ENCODE measurements at regions not wholly inside any gene's neighbourhood (a gene's known extent, or its start where the extent isn't known, plus 50 kb on each side); places are given as distances from the start of the nearest gene placed in this dataset.

GRCh38 chr17:53148058-53148457 is 674.7 kb upstream of the KIF2B start:
- H3K9me3 Mint-ChIP-seq = peaks cover 0 to 17% of the 10 kb centered on the region in 2 donors
- ATAC-seq (no peak), DNase-seq (no peak)
- no peak overlapping the region for H3K4me3 Mint-ChIP-seq
- H3K27me3 Mint-ChIP-seq = no peaks in the 10 kb centered on the region
- H3K27ac Mint-ChIP-seq = no peak overlapping the region
- H3K4me1 Mint-ChIP-seq = no peaks in the 10 kb centered on the region

GRCh38 chr17:53142890-53143289 is 679.8 kb upstream of the KIF2B start:
- ATAC-seq (no peak), DNase-seq (no peak)
- H3K9me3 Mint-ChIP-seq = peaks cover 8 to 10% of the 10 kb centered on the region in 2 donors
- H3K27me3 Mint-ChIP-seq = peaks cover 4% of the 10 kb centered on the region
- H3K4me1 Mint-ChIP-seq = no peaks in the 10 kb centered on the region
- H3K4me3 Mint-ChIP-seq = no peak overlapping the region
- H3K27ac Mint-ChIP-seq = no peak overlapping the region

DNA sequence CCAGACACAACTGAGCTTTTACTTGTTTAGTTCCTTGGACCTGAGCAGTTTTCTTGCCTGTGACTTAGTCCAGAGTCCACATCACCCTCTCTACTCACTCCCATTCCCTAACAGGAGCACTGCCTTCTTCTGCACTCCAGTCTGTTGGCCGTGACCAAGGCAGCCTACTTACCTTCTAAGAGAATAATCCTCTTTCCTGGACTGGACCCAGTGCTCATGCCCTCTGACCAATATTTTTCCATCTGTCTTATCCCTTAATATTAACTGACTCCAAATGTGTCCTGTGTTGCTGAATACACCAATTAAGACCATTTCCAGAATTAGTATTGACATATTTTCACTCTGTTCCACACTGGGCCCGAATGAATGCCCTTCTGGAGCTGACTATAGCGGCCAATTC is 681.0 kb upstream of the KIF2B start:
- Mint-ChIP-seq H3K27ac (no peak overlapping the region), H3K4me3 (no peak overlapping the region), H3K9me3 (peaks cover 8 to 12% of the 10 kb centered on the region in 2 donors), H3K27me3 (peaks cover 8% of the 10 kb centered on the region), H3K4me1 (no peaks in the 10 kb centered on the region)
- ATAC-seq (no peak), DNase-seq (no peak)

- Mint-ChIP-seq H3K27ac (no peak overlapping the region), H3K4me3 (no peak overlapping the region), H3K27me3 (peaks cover 8% of the 10 kb centered on the region), H3K9me3 (peaks cover 8 to 12% of the 10 kb centered on the region in 2 donors), H3K4me1 (no peaks in the 10 kb centered on the region)
- DNase-seq (no peak), ATAC-seq (no peak)
Observed at GRCh38 chr17:53141280-53141679, 681.4 kb upstream of the KIF2B start.

- H3K9me3 Mint-ChIP-seq = peaks cover 0 to 12% of the 10 kb centered on the region in 2 donors
- DNase-seq = no peak
- no peaks in the 10 kb centered on the region for H3K4me1 Mint-ChIP-seq
- H3K4me3 Mint-ChIP-seq = no peak overlapping the region
- H3K27me3 Mint-ChIP-seq = peaks cover 8% of the 10 kb centered on the region
- H3K27ac Mint-ChIP-seq = no peak overlapping the region
- no peak for ATAC-seq
Observed at GRCh38 chr17:53137869-53138268, 684.9 kb upstream of the KIF2B start.

DNA sequence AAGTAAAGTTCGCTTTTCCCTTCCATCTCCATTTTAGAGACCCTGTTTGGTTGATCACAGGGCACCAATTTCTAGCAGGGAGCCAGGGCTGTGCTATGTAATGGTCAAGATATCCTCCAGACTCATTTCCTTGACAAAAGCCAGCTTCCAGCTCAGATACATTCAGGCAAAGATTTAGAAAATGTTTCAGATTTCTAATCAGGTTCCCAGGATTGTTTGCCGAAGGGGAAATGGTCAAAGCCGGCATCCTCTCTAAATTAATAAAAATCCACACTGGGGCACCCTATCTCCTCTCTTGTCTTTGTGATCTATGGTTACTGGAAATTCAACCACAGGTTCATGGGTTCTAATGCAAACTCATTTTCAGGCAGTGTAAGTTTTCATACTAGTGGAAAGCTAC is 686.8 kb upstream of the KIF2B start:
- Mint-ChIP-seq H3K27ac (no peak overlapping the region), H3K4me3 (no peak overlapping the region), H3K9me3 (peaks cover 0 to 6% of the 10 kb centered on the region in 2 donors), H3K27me3 (peaks cover 8% of the 10 kb centered on the region), H3K4me1 (no peaks in the 10 kb centered on the region)
- DNase-seq = no peak
- ATAC-seq = no peak

DNA sequence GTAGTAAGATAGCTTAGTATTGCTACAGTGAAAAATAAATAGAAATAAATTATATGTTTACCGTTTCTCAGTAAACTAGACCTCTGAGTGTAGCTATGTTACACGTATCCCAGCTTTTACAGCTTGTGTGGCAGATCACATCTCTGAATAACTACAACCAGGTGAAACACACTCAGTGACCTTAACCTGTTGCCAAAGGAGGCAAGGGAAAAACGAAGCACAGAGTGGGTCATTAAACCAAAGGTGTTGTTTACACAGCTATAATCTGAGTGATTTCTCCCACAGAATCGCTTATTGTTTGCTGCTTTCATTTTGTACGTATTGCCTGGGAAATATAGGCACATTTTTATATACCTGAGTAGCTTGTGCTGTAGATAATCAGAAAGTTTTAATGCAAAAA is 688.2 kb upstream of the KIF2B start:
- DNase-seq = no peak
- Mint-ChIP-seq H3K9me3 (peaks cover 0 to 6% of the 10 kb centered on the region in 2 donors), H3K27ac (no peak overlapping the region), H3K27me3 (peaks cover 8% of the 10 kb centered on the region), H3K4me3 (no peak overlapping the region), H3K4me1 (no peaks in the 10 kb centered on the region)
- ATAC-seq = no peak

- Mint-ChIP-seq H3K4me3 (no peak overlapping the region), H3K4me1 (no peaks in the 10 kb centered on the region), H3K9me3 (peaks cover 0 to 6% of the 10 kb centered on the region in 2 donors), H3K27ac (no peak overlapping the region), H3K27me3 (peaks cover 8% of the 10 kb centered on the region)
- DNase-seq (no peak), ATAC-seq (no peak)
Observed at GRCh38 chr17:53133876-53134275, 688.9 kb upstream of the KIF2B start.

GRCh38 chr17:53129863-53130262 is 692.9 kb upstream of the KIF2B start:
- no peaks in the 10 kb centered on the region for H3K9me3 Mint-ChIP-seq
- H3K4me1 Mint-ChIP-seq = no peaks in the 10 kb centered on the region
- ATAC-seq = no peak
- no peaks in the 10 kb centered on the region for H3K27me3 Mint-ChIP-seq
- DNase-seq = no peak
- H3K4me3 Mint-ChIP-seq = no peak overlapping the region
- no peak overlapping the region for H3K27ac Mint-ChIP-seq

- Mint-ChIP-seq H3K27me3 (no peaks in the 10 kb centered on the region), H3K27ac (no peak overlapping the region), H3K4me1 (no peaks in the 10 kb centered on the region), H3K4me3 (no peak overlapping the region), H3K9me3 (no peaks in the 10 kb centered on the region)
- no peak for DNase-seq
- ATAC-seq = no peak
Observed at GRCh38 chr17:53127331-53127730, 695.4 kb upstream of the KIF2B start.

DNA sequence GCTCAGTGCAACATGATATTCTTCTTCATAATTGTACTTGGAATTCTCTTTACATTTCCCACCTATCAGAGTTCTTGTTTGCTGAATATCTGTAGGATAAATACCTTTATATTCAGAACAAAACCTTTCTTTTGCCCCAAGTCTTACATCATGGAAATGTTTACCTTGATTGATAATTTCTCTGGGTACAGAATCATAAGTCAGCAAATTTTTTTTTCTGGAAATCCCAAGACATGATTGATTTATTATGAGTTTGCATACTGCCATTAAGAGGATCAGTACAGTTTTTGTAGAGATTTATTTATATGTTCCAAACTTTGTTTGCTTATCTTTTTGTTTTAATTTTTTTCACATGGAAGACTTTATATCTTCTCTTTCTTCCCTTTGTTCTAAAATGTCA is 699.8 kb upstream of the KIF2B start:
- no peaks in the 10 kb centered on the region for H3K4me1 Mint-ChIP-seq
- H3K9me3 Mint-ChIP-seq = no peaks in the 10 kb centered on the region
- H3K27me3 Mint-ChIP-seq = no peaks in the 10 kb centered on the region
- DNase-seq = no peak
- H3K27ac Mint-ChIP-seq = no peak overlapping the region
- ATAC-seq = no peak
- no peak overlapping the region for H3K4me3 Mint-ChIP-seq

- no peaks in the 10 kb centered on the region for H3K27me3 Mint-ChIP-seq
- no peaks in the 10 kb centered on the region for H3K4me1 Mint-ChIP-seq
- no peak for DNase-seq
- no peak overlapping the region for H3K27ac Mint-ChIP-seq
- ATAC-seq = no peak
- H3K9me3 Mint-ChIP-seq = peaks cover 13 to 24% of the 10 kb centered on the region in 2 donors
- no peak overlapping the region for H3K4me3 Mint-ChIP-seq
Observed at GRCh38 chr17:53119773-53120172, 703.0 kb upstream of the KIF2B start.

DNA sequence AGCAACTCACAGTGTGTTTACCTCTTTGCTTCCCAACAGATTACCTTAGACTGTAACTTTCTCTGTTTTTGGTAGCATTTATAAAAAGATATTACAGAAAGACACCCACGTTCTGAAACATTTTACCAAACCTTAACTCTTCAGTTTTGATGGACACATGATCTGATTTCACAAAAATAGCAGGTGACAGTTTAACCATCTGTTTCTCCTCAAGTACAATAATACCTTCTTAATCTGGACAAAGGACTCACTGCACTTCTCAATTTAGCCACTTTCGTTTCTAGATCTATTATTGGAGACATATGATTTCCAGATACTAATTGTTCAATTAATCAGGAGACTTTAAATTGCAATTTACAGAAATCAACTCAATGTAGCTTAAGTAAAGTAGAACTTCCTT is 703.8 kb upstream of the KIF2B start:
- Mint-ChIP-seq H3K4me3 (no peak overlapping the region), H3K27ac (no peak overlapping the region), H3K27me3 (no peaks in the 10 kb centered on the region), H3K9me3 (peaks cover 13 to 24% of the 10 kb centered on the region in 2 donors), H3K4me1 (no peaks in the 10 kb centered on the region)
- no peak for ATAC-seq
- no peak for DNase-seq

GRCh38 chr17:53106886-53107285 is 715.8 kb upstream of the KIF2B start:
- Mint-ChIP-seq H3K9me3 (peaks cover 5 to 36% of the 10 kb centered on the region in 2 donors), H3K4me1 (no peaks in the 10 kb centered on the region), H3K27ac (no peak overlapping the region), H3K4me3 (no peak overlapping the region), H3K27me3 (no peaks in the 10 kb centered on the region)
- no peak for DNase-seq
- ATAC-seq = no peak

GRCh38 chr17:53101706-53102105 is 721.0 kb upstream of the KIF2B start:
- Mint-ChIP-seq H3K9me3 (peaks cover 0 to 26% of the 10 kb centered on the region in 2 donors), H3K27ac (no peak overlapping the region), H3K4me1 (no peaks in the 10 kb centered on the region), H3K4me3 (no peak overlapping the region), H3K27me3 (no peaks in the 10 kb centered on the region)
- no peak for DNase-seq
- ATAC-seq = no peak

DNA sequence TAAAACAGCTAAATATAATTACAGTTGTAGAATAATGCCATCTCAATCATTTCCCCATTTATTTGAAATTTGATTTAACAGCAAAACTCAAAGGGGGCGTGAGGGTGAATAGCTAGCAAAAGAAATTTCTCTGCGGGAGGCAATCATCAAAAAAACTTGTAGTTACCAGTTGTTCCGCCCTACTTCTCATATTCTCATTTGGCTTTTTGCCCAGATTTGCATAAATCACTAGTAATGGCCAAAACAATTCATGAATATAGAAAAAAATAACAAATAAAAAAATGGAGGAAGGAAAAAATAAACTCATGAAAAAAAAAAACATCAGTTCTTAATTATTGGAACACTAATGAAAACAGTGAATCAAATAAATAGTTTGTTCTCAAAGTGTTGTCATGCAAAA is 722.6 kb upstream of the KIF2B start:
- H3K9me3 Mint-ChIP-seq = peaks cover 0 to 29% of the 10 kb centered on the region in 2 donors
- DNase-seq (no peak), ATAC-seq (no peak)
- no peak overlapping the region for H3K27ac Mint-ChIP-seq
- H3K4me1 Mint-ChIP-seq = no peaks in the 10 kb centered on the region
- H3K27me3 Mint-ChIP-seq = no peaks in the 10 kb centered on the region
- H3K4me3 Mint-ChIP-seq = no peak overlapping the region

- no peak overlapping the region for H3K4me3 Mint-ChIP-seq
- DNase-seq (no peak), ATAC-seq (no peak)
- peaks cover 0 to 23% of the 10 kb centered on the region in 2 donors for H3K9me3 Mint-ChIP-seq
- no peaks in the 10 kb centered on the region for H3K27me3 Mint-ChIP-seq
- H3K27ac Mint-ChIP-seq = no peak overlapping the region
- no peaks in the 10 kb centered on the region for H3K4me1 Mint-ChIP-seq
Observed at GRCh38 chr17:53093391-53093790, 729.3 kb upstream of the KIF2B start.
